Nucleus accumbens (tissue), 56 donors: ENCODE measurements at regions not wholly inside any gene's neighbourhood (a gene's known extent, or its start where the extent isn't known, plus 50 kb on each side); places are given as distances from the start of the nearest gene placed in this dataset.

Experiments used
- DNase-seq, 56 donors: peaks; one replicate each; lab custom pipeline; 2025; lab: John Stamatoyannopoulos, UW

- DNase-seq: no peak
These were observed 167.2 kb downstream of the C9orf152 start for GRCh38 chr9:110040788-110041187.

- DNase-seq: no peak
These were observed 166.5 kb downstream of the C9orf152 start for GRCh38 chr9:110041452-110041851.

- DNase-seq: no peak
These were observed 160.6 kb downstream of the C9orf152 start for GRCh38 chr9:110047232-110047954.

- DNase-seq: peak in 4 of 56 donors; percentile 22 to 42 (median 28)
These were observed 160.0 kb downstream of the C9orf152 start for GRCh38 chr9:110047955-110048402.

- peak in 41 of 56 donors; percentile 8 to 71 (median 35) for DNase-seq
These were observed 159.5 kb downstream of the C9orf152 start for GRCh38 chr9:110048403-110048975.

- peak in 1 of 56 donors; percentile 8 for DNase-seq
These were observed 158.8 kb downstream of the C9orf152 start for GRCh38 chr9:110048976-110049698.

GRCh38 chr9:110049699-110050450 lies 158.1 kb downstream of the C9orf152 start:
- DNase-seq: no peak

- no peak for DNase-seq
These were observed 157.0 kb downstream of the C9orf152 start for GRCh38 chr9:110050925-110051355.

GRCh38 chr9:110056062-110056461 lies 151.9 kb downstream of the C9orf152 start:
- DNase-seq: no peak

GRCh38 chr9:110058304-110058953 lies 149.5 kb downstream of the C9orf152 start:
- peak in 9 of 56 donors; percentile 0 to 42 (median 6) for DNase-seq

- no peak for DNase-seq
These were observed 148.5 kb downstream of the C9orf152 start for GRCh38 chr9:110059461-110059860.

- no peak for DNase-seq
These were observed 143.2 kb downstream of the C9orf152 start for GRCh38 chr9:110064803-110065202.

GRCh38 chr9:110065532-110065931 lies 142.4 kb downstream of the C9orf152 start:
- no peak for DNase-seq

GRCh38 chr9:110066929-110067716 lies 140.8 kb downstream of the C9orf152 start:
- DNase-seq: no peak

GRCh38 chr9:110068212-110068611 lies 139.7 kb downstream of the C9orf152 start:
- no peak for DNase-seq

GRCh38 chr9:110069326-110070248 lies 138.4 kb downstream of the C9orf152 start:
- DNase-seq: no peak

GRCh38 chr9:110072597-110073355 lies 135.2 kb downstream of the C9orf152 start:
- DNase-seq: no peak
